ENCODE measurements at regions not wholly inside any gene's neighbourhood (a gene's known extent, or its start where the extent isn't known, plus 50 kb on each side); places are given as distances from the start of the nearest gene placed in this dataset.

GRCh38 chr13:71274923-71275608 lies 591.9 kb downstream of the DACH1 start:
- TF ChIP-seq POLR2A (IDR thresholded peaks at IDR 0.05; ENCODE audit: low read length) (no peak), GATA1 (IDR thresholded peaks at IDR 0.05; ENCODE audit: low read depth, low read length) (no peak)

All from erythroblast (primary cell).